BJ (cell line): ENCODE measurements at regions not wholly inside any gene's neighbourhood (a gene's known extent, or its start where the extent isn't known, plus 50 kb on each side); places are given as distances from the start of the nearest gene placed in this dataset.

Experiments
- CTCF ChIA-PET: fragments of 350-600 bp; formaldehyde crosslinking; extraction: SDS; loops from one replicate; lab custom pipeline; 2021; ENCODE audit warnings: antibody characterized with exemption, inconsistent platforms; lab: Yijun Ruan, JAX
- POLR2A ChIA-PET: fragments of 300-600 bp; sonication (Branson Sonifier 250); formaldehyde crosslinking; extraction: SDS; loops from one replicate; lab custom pipeline; 2021; ENCODE audit warnings: antibody characterized with exemption; lab: Charles Lee
- DNase-seq: peaks from one replicate; pipeline ENCODE4 v3.0.0-alpha.2; 2011; ENCODE audit warnings: low read depth
- H3K27me3 ChIP-seq: 2 replicates; pipeline ENCODE4 v1.6.0; 2011; ENCODE audit warnings: low read length; ENCODE audit not compliant: control insufficient read depth, insufficient read depth
- H3K36me3 ChIP-seq: 2 replicates; pipeline ENCODE4 v1.5.1; 2011; ENCODE audit warnings: low read length; ENCODE audit not compliant: control insufficient read depth, insufficient read depth
- H3K4me3 ChIP-seq: 2 replicates; pipeline ENCODE4 v1.5.1; 2011; ENCODE audit warnings: low read depth, mild to moderate bottlenecking, control low read depth, low read length
- TF ChIP-seq, protein P1 (sequence below): IDR thresholded peaks from 2 replicates; pipeline ENCODE4 v1.5.1; 2011; ENCODE audit warnings: low read depth, mild to moderate bottlenecking, control low read depth, inconsistent platforms, low read length, moderate library complexity; ENCODE audit not compliant: insufficient read depth

GRCh38 chr17:70892527-70892926 is 723.2 kb downstream of the KCNJ2 start:
- DNase-seq: no peak
- H3K36me3 ChIP-seq: no peaks in the 10 kb centered on the region
- POLR2A ChIA-PET: no interaction called here
- TF ChIP-seq, protein P1, sequence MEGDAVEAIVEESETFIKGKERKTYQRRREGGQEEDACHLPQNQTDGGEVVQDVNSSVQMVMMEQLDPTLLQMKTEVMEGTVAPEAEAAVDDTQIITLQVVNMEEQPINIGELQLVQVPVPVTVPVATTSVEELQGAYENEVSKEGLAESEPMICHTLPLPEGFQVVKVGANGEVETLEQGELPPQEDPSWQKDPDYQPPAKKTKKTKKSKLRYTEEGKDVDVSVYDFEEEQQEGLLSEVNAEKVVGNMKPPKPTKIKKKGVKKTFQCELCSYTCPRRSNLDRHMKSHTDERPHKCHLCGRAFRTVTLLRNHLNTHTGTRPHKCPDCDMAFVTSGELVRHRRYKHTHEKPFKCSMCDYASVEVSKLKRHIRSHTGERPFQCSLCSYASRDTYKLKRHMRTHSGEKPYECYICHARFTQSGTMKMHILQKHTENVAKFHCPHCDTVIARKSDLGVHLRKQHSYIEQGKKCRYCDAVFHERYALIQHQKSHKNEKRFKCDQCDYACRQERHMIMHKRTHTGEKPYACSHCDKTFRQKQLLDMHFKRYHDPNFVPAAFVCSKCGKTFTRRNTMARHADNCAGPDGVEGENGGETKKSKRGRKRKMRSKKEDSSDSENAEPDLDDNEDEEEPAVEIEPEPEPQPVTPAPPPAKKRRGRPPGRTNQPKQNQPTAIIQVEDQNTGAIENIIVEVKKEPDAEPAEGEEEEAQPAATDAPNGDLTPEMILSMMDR: no peak
- H3K4me3 ChIP-seq: no peak overlapping the region
- CTCF ChIA-PET: no interaction called here
- H3K27me3 ChIP-seq: no peaks in the 10 kb centered on the region

- Histone ChIP-seq H3K4me3 (no peak overlapping the region), H3K36me3 (no peaks in the 10 kb centered on the region), H3K27me3 (no peaks in the 10 kb centered on the region)
- no peak for DNase-seq
- CTCF ChIA-PET: no interaction called here
- TF ChIP-seq, protein P1: no peak
- POLR2A ChIA-PET: no interaction called here
Measured at GRCh38 chr17:70896843-70897242, 727.5 kb downstream of the KCNJ2 start.

- ChIA-PET CTCF (interaction anchor here (1.1 kb wide), 1 partner anchor 28 kb away, joined by 3 read pairs; no protein-coding TSS in a partner anchor), POLR2A (no interaction called here)
- Histone ChIP-seq H3K27me3 (no peaks in the 10 kb centered on the region), H3K36me3 (no peaks in the 10 kb centered on the region), H3K4me3 (no peak overlapping the region)
- TF ChIP-seq, protein P1: no peak
- DNase-seq: no peak
Measured at GRCh38 chr17:70897446-70897845, 728.1 kb downstream of the KCNJ2 start.

DNA sequence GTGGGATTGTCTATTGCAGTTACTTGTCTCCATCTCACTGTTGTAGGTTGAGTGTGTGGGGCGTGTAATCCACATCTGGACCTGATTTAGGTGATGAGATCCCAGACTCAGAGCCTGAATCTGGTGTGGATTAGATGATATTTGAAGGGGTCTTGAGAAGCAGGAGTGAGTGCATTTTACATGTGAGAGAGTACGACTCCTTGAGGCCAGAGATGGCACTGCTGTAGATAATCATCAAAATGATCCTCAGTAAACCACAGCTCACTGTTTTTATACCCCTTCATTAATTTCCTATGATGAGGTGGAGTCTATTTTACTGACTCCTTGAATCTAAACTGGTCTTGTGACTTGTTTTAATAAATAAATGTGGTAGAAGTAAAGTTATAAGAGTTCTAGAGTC is 732.5 kb downstream of the KCNJ2 start:
- ChIA-PET POLR2A (no interaction called here), CTCF (no interaction called here)
- no peaks in the 10 kb centered on the region for H3K27me3 ChIP-seq
- no peak overlapping the region for H3K4me3 ChIP-seq
- H3K36me3 ChIP-seq: no peaks in the 10 kb centered on the region
- TF ChIP-seq, protein P1: no peak
- no peak for DNase-seq

GRCh38 chr17:70905796-70906195 is 736.5 kb downstream of the KCNJ2 start:
- Histone ChIP-seq H3K4me3 (no peak overlapping the region), H3K36me3 (no peaks in the 10 kb centered on the region), H3K27me3 (no peaks in the 10 kb centered on the region)
- POLR2A ChIA-PET: no interaction called here
- TF ChIP-seq, protein P1: no peak
- CTCF ChIA-PET: no interaction called here
- peak; percentile 74 for DNase-seq
